SKM-1 treated with dmso at 0.1 percent for 144 hours (cell line): ENCODE measurements at regions not wholly inside any gene's neighbourhood (a gene's known extent, or its start where the extent isn't known, plus 50 kb on each side); places are given as distances from the start of the nearest gene placed in this dataset.

Experiments
- DNase-seq: peaks from one replicate; lab custom pipeline; 2025; ENCODE audit not compliant: unreplicated experiment; lab: John Stamatoyannopoulos, UW

DNA sequence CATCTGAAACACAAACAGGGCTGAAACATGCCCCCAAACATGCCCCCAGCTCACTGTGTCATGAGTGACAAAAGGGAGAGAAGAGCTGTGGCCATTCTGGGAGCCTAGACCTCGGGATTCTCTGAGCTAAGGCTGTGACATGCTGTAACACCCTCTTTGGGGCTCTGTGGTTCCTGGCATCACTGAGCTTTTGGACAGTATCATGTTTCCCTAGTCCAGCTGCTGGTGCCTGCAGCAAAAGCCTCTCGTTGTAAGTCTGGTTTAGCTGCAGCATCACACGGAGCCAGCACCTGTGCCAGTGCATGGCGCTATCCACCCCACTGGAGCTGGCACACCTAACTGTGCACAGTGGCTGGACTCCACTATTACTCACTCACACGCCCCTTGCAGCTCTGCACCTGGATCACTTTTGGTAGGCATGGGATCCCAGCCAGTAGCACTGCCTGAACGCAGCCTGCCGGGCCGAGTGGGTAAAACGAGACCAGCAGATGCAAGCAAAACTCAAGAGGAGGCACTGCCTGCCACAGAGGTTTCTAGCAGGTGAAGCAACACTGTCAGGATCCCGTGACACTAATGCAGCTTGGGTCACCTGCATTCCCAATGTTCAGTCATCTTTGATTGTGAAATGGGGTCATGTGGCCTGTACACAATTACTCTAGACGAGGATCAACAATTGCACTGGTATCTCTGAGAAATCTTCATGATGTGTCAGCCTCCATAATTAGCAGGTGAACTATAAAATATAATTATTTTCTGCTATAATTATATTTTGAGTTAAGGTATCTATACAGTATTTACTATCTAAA, 547.2 kb downstream of the ZNF804A start:
- no peak for DNase-seq

DNA sequence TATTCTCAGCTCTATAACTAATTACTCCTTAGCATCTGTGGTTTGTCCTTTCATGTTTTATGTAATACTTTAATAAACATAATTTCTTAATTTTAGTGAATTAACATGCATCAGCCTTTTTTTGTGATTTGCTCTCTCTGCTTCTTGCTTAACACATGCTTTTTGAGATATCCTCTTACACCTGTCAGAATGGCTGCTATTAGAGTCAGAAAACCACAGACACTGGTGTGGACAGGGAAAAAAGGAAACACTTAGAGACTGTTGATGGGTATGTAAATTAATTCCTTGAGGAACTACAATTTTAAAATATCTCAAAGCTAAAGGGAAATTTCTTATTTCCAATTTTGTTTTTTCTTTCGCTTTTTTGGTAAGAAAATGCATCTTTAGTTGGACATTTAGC, 549.0 kb downstream of the ZNF804A start:
- no peak for DNase-seq

DNA sequence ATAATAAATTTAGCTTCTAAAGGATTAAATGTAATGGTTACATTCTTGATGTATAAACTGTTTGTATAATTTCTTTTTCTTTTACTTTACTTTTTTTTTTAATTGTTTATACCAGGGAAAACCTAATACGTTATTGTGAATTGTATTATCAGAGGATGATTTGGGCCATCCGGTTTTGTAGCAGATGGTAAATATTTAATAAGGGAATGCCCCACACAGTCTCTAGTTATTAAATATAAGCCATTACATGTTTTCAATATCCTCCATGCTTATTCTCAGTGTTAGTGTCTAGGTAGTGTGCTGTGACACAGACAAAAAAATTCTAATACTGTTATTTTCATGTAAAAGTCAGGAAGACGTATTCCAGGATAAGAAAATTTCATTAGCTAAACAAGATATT, 553.9 kb downstream of the ZNF804A start:
- DNase-seq = no peak

DNA sequence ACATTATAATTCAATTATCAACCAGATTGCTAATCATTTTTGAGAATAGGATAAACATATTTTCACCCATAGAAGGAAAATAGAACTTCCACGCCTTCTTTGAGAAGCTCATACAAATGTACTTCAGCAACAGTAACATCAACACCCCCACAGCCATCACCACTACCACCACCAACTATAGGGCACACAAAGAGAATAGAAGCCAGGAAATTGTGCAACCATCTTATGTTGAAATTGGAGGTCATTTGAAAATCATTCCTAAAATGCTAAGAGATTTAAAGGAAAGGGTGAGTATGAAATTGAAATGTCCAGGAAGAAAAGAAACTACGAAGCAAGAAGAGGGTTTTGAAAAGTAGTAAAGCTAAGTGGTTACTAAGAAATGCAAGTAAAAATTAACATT, 563.4 kb downstream of the ZNF804A start:
- peak; percentile 24 for DNase-seq

DNA sequence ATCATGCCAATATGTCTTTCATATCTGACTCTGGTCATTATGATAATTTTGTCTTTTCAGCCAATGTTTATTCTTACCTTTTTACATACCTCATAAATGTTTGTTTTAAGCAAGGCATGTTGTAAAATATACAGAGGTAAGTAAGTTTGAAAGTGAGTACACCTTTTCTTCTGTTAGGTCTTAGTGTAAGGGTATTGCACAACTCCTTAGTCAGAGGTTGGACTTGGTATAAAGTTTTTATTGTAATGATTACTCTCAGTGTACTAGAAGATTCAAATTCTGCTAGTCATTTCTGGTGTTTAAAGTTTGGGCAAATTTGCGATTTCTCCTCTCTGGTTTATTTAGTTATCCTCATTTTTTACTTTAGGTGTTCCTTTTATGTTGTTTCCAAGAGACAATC, 564.3 kb upstream of the FSIP2 start:
- no peak for DNase-seq

DNA sequence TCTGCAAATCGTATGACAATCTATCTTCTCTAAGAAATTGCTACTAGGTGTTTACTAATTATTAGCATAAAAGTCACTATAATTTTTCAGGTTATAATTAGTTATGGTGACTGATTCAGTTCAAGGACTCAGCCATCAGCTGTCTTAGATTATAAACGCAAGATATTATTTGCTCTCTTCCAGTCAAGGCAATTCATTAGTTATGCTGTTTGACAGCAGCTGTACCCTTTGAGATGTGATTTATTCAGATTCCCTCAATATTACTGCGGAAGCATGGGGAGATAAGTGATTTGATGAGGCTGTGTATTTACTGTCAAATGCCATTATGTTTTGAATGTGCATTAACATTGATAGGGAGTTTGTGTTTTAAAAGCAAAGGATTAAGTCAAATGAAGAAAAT, 558.9 kb upstream of the FSIP2 start:
- DNase-seq = no peak

DNA sequence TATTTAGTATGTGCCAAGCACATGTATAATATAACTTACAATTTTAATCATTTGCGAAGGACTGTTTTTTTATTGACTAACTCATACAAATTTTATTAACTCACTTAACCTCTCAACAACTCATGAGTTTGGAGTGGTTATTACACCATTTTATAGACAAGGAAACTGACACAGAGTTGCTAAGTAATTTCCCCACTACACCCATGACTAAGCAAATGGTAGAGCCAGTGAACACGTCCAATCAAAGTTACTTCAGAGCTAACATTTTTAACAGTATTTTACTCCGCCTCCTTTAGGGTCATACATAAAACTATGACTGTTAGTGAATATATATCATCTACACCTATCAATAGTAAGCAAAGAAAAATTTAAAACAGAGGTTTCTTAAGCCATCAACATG, 556.7 kb upstream of the FSIP2 start:
- DNase-seq = no peak

DNA sequence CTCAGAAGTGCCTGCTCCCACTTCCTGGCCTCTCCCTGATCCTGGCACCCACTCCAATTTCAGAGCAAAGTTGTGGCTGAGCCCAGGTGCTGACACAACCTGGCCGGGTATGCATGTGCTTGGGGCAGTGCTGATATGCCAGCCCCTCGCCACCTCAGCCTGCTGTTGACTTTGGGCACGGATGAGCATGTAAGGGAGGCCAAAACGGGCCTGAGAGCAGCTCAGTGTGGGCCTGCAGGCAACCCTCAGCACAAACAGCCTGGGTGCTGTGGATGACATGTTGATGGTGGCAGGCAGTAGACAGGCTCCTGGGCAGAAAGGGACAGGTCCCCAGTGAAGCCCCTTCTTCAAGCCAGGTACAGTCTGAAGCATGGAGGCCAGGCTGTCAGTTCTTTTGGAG, 553.6 kb upstream of the FSIP2 start:
- no peak for DNase-seq

DNA sequence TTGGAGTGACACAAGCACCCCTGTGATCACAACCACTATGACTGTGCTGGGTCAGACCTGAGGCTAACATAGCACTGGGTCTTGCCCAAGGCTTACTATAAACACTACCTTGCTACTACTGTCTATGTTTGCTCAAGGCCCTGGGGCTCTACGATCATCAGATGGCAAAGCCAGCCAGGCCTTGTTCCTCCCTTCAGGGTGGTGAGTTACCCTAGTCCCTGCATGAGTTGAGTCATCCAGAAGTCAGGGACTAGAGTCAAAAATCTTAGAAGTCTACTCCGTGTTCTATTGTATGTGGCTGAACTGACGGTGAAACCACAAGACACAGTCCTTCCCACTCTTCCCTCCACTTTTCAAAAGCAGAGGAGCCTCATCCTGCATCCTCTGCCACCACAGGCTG, 551.2 kb upstream of the FSIP2 start:
- no peak for DNase-seq

DNA sequence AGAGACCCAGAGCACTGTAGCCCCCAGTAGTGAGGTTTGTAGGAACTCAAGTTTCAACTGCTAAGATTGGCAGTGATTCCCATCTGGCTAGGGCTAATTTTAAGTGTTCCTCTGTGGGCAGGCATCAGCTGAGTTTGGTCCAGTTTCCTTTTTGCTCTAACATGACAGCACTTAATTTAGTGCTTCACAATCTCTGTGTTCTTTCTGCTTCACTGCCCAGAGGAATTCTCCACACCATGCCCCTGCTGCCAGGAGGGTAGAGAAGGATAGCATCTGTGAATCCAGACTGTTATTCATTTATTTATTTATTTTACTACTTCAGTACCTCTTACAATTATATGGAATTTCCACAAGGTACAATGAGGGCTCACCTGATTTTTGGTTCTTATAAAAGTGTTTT, 549.9 kb upstream of the FSIP2 start:
- DNase-seq = no peak

DNA sequence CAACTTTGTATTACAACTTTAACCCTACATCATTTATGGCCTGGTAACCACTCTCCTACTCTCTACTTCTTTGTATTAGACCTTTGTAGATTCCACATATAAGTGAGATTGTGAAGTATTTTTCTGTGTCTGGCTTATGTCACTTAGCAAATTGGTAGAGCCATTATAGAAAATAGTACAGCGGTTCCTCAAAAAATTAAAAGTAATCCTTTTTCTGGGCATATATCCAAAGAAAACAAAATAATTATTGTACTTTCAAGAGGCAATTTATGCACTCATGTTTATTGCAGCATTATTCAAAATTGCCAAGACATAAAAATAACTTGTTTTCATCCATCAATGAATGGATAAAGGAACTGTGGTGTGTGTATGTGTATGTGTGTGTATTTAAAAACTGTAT, 537.5 kb upstream of the FSIP2 start:
- DNase-seq = no peak

DNA sequence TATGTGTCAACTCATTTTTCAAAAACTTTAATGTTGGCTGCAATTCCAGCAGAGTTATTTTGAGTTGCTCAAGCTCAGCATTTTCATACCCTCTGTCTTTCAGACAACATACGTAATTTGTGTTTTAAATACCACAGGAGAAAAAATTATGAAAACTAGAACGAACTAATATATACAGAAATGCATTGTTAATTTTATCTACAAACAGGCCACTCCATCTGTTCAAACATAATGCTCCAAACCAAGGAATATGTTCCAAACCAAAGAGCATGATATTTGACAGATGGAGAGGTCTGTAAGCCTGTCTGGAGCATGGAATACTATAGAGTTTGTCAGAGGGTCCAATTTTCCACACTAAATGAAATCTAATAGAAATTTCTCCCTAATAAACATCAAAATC, 536.2 kb upstream of the FSIP2 start:
- no peak for DNase-seq

DNA sequence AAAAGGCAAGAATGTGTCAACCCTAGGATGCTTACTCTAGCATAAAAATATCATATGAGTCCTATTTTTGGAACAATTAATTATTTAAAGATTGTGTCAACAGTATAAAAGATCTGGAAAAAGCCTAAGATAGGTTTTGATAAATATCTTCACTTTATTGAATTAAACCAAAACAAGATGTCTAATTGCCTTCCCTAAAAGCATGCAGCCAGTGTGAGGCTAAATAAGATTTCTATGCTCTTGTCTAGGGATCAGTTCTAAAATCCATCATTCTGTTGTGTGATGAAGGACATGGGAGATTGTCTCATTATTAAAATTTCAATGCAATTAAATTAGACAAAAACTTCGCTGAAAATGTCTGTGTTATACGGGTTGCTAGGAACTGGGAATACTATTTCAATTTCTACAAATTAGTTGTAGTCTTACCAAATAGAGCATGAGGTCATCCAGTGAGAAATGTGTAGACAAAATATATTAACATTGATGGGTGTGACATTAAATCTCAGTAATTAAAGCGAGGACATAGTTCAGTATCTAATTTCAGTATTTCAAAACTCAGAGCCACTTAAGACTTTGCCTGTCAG, 535.6 kb upstream of the FSIP2 start:
- DNase-seq = no peak

DNA sequence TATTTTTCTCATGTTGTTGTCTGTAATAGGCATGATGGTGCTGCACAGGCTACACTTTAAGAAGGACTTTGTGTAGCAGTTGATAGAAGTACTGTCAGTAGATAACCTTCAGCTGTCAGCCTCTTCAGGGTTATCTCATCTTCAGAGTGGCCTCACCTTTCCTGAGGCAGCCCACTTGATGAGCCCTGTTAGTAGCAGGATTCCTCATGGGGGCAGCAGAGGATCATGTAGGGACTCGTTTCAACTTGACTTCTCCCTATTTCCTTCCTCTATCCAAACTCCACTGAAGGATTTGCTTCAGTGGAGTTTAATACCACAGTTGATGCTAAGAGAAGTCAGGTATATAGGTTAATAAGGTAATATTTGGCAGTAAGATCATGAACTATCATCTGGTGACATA, 530.3 kb upstream of the FSIP2 start:
- peak; percentile 16 for DNase-seq

DNA sequence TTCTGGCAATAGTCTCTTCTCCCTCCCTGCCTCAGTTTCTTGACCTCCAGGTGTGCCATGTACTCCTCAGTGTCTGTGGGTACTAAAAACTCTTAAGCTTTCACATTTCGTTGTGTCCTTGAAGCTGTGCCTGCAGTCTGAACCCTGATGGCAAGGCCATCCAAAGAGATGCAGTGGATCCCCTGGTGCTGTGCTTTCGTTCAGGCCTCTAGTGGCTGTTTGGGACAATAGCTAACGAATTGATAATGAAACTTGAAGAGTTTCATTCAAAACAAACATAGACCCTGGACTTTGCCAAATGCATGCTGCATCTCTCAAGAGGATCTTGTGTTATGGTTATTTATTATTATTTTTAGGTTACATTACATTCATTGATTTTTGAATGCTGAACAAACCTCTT, 523.1 kb upstream of the FSIP2 start:
- no peak for DNase-seq

DNA sequence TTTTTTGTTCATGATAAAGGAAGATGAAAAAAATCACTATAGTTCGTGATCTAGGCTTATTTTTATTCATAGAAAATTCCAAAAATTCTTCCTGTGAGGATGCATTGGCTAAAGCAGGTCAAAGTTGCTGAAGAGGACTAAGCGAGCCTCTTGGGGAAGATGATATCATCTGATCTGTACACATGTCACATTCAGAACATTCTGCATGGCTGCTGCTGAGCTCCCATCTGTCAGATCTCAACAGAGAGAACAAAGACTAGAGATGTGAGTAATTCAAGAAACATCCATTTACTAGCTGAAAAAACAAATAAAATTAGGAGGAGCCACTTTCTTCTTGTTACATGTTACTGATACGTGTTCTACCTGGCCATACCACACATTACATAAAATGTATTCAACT, 518.6 kb upstream of the FSIP2 start:
- DNase-seq = no peak

DNA sequence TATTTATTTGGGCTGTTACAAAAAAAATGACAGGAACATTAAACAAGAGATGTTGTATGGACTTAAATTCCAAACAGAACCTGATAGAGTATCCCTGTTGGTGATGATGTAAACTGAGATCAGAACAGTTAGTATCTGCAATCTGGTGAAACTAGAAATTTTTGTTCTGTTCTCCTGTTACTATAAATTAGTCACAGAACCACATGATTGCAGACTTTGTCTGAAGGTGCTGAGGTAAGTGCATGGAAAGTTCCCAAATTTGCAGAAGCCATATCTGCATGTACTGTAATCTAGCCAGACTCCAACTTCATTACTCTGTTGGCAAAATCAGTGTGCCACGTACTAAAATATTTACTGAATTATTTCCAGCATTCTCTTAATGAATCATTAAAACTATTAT, 516.3 kb upstream of the FSIP2 start:
- no peak for DNase-seq

DNA sequence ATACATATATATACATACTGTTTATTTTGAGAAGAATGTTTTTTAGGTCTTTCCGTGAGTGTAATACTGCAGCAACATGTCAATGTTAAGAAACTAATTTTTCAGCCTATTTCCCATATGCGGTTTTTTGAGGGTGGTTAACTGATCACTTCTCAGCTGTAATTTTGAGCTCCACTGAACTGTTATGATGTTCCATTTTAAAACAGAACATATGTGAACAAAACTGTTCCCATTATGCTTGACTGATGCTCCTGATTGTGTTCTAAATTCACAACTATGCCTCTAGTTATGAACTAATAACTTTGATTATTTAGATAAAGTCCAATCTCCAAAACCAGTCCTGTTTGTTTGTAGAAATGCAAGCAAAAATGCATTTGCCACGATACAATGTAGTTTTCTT, 511.2 kb upstream of the FSIP2 start:
- no peak for DNase-seq

DNA sequence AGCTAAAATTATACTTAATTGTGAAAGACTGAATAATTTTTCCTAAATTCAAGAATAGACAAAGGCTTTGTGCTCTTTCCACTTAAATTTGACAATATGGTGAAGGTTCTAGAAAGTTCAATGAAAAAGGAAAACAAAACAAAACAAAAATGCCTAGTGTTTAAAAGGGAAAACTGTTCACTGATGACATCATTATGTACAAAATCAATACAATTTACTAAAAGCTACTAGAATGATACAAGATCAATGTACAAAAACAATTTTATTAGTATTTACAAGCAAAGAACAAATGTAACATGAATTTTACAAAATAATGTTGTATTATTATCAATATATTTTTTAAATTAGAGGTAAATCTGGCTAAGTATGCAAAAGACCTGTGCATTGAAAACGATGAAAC, 499.1 kb upstream of the FSIP2 start:
- no peak for DNase-seq

DNA sequence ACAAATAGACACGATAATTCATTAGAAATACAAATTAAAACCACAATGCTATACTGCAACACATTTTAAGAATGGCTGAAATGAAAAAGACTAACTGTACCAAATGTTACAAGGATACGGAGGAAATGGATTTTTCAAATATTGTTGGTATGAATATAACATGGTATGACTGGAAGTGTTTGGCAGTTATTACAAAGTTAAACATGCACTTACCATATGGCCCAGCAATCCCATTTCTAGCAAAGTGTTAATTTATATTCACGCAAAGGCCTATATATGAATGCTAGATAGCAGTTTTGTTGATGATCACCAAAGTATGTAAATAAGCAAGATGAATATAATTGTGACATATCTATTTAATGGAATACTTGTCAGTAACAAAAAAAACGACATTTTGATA, 497.8 kb upstream of the FSIP2 start:
- DNase-seq = no peak

DNA sequence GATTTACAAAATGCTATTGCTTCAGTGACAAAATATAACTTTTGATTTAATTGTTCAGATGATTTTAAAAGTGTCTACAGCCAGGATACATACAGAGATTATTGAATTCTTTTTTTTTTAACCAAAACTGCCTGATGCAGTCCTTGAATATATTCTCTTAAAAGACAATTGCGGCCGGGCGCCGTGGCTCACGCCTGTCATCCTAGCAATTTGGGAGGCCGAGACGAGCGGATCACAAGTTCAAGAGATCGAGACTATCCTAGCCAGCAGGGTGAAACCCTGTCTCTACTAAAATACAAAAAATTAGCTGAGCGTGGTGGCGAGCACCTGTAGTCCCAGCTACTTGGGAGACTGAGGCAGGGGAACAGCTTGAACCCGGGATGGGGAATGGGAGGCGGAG, 497.0 kb upstream of the FSIP2 start:
- no peak for DNase-seq

DNA sequence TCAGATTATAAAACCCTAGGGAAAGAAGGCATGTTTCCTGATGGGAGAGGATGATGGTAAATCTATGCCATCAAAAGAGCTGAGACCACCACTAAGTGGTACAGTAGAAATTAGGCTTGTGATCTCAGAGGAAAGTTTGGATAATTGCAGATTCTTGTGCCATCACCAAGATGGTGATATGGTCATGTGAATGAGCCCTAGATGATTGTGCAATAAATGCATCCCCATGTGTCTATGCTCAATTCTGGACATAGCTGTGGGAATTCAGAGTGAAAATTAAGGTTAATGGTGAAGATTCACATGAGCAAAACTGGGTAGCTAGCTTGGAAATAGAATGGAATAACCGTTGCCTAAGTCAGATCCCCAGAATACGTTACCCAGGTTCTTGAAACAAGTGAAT, 496.1 kb upstream of the FSIP2 start:
- no peak for DNase-seq

DNA sequence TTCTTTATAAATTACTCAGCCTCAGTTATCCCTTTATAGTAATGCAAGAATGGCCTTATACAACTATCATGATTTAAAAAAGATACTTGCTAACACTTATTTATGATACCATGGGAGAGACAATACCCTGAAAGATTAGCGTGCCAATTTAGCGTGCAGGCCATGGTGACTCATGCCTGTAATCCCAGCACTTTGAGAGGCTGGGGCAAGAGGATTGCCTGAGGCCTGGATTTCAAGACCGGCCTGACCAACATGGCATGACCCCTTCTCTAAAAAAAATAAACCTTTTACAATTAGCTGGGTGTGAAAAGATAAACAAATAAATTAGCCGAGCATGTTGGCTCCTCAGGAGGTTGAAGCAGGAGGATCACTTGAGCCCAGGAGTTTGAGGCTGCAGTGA, 493.4 kb upstream of the FSIP2 start:
- no peak for DNase-seq
